HL-60 (cell line): ENCODE measurements at regions not wholly inside any gene's neighbourhood (a gene's known extent, or its start where the extent isn't known, plus 50 kb on each side); places are given as distances from the start of the nearest gene placed in this dataset.

ENCODE experiments used
- POLR2AphosphoS5 ChIP-seq: IDR thresholded peaks from 2 replicates; pipeline ENCODE4 v1.6.1; 2012; ENCODE audit warnings: low read depth
- TF ChIP-seq, protein P1 (sequence below): IDR thresholded peaks from one replicate; pipeline ENCODE4 v1.5.1; 2011; ENCODE audit warnings: low read length, control low read depth, inconsistent platforms; ENCODE audit not compliant: insufficient read depth
- TF ChIP-seq, protein P2 (sequence below): IDR thresholded peaks from 2 replicates; pipeline ENCODE4 v1.6.1; 2012; ENCODE audit warnings: low read depth; ENCODE audit not compliant: insufficient replicate concordance

DNA sequence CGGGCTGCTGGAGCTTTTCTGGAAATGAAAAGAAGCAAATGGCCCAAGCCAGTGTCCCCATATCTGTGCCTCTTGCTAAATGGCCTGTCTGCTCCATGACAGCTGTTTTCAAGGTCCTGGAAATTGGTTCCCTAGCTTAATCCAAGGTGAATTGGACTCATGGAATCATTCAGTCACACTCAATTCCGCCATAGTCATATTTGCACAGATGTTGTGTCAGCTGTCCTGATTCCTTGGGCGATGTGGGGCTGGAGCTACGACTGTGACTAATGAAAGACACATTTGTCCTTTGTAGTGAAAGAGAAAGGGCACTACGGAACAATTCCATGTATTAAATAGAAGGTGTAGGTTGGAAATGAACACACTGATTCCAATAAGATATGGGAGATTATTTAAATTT is 102.9 kb upstream of the MEGF10 start:
- TF ChIP-seq POLR2AphosphoS5: no peak
- TF ChIP-seq, protein P1, sequence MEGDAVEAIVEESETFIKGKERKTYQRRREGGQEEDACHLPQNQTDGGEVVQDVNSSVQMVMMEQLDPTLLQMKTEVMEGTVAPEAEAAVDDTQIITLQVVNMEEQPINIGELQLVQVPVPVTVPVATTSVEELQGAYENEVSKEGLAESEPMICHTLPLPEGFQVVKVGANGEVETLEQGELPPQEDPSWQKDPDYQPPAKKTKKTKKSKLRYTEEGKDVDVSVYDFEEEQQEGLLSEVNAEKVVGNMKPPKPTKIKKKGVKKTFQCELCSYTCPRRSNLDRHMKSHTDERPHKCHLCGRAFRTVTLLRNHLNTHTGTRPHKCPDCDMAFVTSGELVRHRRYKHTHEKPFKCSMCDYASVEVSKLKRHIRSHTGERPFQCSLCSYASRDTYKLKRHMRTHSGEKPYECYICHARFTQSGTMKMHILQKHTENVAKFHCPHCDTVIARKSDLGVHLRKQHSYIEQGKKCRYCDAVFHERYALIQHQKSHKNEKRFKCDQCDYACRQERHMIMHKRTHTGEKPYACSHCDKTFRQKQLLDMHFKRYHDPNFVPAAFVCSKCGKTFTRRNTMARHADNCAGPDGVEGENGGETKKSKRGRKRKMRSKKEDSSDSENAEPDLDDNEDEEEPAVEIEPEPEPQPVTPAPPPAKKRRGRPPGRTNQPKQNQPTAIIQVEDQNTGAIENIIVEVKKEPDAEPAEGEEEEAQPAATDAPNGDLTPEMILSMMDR: no peak
- TF ChIP-seq, protein P2, sequence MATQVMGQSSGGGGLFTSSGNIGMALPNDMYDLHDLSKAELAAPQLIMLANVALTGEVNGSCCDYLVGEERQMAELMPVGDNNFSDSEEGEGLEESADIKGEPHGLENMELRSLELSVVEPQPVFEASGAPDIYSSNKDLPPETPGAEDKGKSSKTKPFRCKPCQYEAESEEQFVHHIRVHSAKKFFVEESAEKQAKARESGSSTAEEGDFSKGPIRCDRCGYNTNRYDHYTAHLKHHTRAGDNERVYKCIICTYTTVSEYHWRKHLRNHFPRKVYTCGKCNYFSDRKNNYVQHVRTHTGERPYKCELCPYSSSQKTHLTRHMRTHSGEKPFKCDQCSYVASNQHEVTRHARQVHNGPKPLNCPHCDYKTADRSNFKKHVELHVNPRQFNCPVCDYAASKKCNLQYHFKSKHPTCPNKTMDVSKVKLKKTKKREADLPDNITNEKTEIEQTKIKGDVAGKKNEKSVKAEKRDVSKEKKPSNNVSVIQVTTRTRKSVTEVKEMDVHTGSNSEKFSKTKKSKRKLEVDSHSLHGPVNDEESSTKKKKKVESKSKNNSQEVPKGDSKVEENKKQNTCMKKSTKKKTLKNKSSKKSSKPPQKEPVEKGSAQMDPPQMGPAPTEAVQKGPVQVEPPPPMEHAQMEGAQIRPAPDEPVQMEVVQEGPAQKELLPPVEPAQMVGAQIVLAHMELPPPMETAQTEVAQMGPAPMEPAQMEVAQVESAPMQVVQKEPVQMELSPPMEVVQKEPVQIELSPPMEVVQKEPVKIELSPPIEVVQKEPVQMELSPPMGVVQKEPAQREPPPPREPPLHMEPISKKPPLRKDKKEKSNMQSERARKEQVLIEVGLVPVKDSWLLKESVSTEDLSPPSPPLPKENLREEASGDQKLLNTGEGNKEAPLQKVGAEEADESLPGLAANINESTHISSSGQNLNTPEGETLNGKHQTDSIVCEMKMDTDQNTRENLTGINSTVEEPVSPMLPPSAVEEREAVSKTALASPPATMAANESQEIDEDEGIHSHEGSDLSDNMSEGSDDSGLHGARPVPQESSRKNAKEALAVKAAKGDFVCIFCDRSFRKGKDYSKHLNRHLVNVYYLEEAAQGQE: no peak
